ENCODE measurements at regions not wholly inside any gene's neighbourhood (a gene's known extent, or its start where the extent isn't known, plus 50 kb on each side); places are given as distances from the start of the nearest gene placed in this dataset.
A peak's percentile ranks its signal among the peaks of the same experiment; 100 is the strongest.
"Not testable (repeated sequence)": the region's sequence is repeated elsewhere in the genome, so short reads cannot be mapped to it uniquely, and the experiment has no call there.

DNA sequence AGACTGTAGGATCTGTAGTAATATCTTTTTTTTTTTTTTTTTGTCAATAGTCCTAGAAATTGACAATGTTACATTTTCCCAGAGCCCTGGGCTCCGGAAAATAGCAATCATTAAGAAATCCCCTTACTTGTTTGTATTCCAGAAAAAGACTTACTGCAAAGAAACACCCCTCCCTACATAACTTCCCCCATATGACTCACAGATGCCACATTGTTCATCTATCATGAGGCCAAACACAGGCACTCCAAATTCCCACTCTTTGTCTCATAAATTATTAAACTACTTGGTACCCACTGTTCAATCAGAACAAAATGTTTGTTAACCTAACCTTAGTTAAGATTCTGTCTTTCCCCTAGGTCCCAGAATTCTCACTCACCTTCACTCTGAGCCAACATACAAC is 53.5 kb downstream of the TEX51 start:
- DNase-seq (ENCODE audit: low spot score): no peak

DNA sequence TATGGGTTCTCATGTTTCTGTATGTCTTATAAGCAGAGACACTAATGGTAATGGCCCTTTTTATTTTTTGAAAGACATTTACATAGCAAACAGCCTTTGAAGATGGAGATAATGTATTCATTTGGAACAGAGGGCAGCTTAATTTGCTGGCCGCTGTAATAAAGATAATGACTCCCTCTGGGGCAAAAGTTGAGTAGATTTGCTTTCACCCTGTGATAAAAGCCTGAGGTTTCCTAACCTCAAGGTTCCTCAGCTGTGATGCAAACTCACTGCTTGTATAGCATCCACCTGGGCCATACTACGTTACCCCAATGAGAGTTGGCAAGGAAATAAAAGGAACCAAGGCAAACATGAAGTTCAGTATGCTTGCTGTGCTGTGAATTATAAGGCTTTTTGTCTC is 54.8 kb downstream of the TEX51 start:
- no peak for DNase-seq (ENCODE audit: low spot score)

DNA sequence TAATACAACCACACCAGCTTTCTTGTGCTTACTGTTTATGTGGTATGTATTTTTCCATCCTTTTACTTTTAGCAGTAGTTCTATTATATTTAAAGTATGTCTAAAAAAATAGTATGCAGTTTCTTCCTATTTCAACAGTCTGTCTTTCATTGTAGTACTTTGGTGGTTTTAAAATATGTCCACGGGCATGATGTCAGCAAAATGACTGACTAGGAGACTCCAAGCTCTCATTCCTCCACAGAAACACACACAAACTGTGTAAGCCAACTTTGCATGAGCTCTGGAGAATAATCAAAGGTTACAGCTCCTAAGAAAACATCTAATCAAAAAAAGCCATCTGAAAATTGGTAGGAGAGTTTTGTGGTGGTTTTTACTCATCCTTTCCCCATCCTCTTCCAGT is 56.1 kb downstream of the TEX51 start:
- no peak for DNase-seq (ENCODE audit: low spot score)

DNA sequence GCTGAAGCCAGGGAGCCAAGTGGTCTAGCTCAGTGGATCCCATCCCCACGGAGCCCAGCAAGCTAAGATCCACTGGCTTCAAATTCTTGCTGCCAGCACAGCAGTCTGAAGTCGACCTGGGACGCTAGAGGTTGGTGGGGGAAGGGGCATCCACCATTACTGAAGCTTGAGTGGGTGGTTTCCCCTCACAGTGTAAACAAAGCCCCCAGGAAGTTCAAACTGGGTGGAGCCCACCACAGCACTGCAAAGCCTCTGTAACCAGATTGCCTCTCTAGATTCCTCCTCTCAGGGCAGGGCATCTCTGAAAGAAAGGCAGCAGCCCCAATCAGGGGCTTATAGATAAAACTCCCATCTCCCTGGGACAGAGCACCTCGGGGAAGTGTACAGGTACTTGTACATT is 58.1 kb downstream of the TEX51 start:
- DNase-seq (ENCODE audit: low spot score): not testable (repeated sequence)

DNA sequence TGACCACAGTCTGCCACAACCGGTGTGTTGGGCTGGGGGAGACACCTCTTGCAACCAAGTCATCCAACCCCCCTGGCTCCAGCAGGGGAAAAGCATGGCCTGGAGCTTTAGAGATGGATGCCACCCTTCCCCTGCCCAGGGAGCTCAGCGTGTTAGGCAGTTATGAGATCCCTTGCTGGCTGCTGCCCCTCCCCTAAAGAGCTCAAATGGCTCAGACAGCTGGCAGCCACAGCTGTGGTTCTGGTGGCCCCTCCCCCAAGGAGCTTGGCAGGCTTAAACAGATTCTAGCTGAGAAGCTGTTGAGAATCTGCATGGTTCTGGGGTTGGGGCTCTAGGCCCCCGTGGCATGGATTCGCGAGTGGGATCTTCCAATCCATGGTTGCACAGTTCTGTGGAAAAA is 64.7 kb downstream of the TEX51 start:
- no peak for DNase-seq (ENCODE audit: low spot score)

DNA sequence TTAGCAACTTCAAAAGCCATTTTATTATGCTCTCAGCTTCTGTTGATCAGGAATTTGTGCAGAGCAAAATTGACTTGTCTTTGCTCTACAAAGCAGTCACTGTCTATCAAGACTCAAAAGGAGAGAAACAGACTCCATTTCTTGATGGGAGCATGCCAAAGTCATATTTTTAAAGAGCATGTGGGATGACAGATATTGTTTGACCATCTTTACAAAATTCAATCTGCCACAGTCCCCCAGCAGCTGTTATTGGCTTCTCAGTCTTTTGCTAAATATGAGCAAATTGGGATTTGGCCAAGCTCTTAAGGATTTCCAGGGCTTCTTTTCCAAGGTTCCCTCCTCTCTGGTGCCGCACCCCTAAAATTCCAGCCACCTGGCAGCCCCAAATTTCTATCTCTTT is 67.9 kb downstream of the TEX51 start:
- no peak for DNase-seq (ENCODE audit: low spot score)

DNA sequence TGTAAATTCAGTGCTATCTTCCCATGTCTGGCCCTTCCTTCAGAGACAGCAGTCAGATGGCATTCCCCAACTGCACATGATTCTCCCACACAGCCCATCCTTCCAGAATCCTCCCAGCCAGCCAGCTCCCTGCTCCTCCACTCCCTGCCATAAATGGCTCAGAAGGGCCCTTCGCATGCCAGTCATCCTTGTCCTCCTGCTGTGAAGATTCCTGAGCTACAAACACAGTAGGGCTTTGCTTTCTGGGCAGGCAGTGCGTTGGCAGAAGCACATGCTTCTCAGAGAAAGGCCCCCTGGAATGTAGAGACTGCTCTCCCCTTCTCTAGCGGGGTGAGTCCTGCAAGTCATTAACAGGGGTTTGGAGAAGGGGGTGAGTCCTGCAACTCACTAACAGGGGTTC is 71.9 kb downstream of the TEX51 start:
- DNase-seq (ENCODE audit: low spot score): peak; percentile 36

DNA sequence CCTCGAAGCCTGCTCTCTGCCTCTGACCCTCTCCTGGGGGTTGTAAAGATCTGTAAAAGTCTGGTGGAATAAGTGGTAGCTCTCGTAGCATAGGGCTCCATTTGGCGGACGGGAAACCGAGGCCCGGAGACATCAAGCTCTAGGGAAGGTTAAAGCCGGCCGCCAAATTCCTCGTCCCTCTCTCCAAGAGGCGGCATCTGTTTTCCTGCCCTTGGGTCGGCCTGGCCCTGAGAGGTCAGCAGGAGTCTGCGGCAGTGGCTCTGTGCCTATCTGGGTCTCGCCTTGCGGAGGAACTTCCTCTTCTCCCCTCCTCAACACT is 72.4 kb downstream of the TEX51 start:
- no peak for DNase-seq (ENCODE audit: low spot score)

DNA sequence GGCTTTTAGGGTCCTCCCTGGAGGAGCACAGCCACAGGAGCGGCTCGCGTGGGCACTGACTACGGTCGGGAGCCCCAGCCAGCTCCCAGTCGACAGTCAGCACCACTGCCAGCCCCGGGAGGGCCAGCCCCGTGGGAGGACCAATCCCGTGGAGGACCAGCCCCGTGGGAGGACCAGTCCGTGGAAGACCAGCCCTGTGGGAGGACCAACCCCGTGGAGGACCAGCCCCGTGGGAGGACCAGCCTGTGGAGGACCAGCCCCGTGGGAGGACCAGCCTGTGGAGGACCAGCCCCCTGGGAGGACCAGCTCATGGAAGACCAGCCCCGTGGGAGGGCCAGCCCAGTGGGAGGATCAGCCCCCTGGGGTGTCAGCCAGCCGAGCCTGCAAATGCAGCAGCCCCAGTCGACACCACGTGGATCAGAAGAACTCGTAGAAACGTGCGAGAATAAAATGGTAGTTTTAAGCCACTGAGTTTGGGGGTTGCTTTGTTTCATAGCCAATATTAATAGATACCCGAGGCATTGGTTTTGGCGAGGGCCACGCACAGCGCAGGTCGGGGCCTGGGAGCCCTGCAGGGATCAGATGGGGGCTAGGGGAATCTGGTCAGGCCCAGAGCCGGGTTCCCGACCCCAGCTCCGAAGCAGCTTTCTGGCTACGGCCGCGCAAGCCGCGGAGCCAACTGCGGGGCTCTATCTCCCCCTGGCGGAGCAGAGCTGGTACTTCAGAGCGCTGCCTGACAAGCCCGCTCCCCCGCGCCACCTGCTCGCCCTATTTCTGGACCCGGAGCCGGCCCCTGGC is 73.0 kb downstream of the TEX51 start:
- peak; percentile 91 for DNase-seq (ENCODE audit: low spot score)

DNA sequence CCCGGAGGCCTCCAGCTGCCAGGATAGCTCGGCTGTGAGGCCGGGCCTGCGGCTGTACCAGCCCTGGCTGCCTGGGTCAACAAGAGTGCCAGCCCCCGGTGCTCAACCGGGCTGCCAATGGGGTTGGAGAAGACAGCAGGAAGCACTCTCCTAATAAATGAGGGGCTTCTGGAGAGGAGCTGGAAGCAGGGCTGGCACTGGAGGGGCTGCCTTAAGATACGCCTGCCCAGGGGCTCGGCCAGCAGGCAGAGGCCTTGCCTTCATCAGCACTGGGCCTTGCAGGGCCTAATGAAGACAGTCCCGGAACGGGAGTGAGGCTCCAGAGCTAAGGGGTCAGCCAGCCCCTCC is 73.6 kb downstream of the TEX51 start:
- DNase-seq (ENCODE audit: low spot score): no peak

DNA sequence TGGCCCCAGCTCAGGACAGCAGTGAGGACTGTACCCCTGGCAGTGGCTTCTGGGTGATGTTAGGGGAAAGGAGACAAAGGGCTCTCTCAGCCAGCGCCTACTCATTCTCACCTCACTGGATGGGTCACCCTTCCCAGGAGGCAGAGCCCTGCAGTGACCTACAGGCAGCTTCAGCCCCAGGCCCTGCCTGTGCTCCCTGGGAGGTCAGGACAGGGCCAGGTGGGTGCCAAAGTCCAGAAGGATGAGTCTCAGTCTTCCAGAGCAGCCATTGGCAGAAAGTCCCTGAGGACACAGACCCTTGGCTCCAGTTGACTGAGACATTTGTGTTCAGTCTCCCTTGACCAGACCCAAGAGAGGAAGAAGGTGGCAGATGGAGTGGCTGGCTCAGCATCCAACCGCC is 75.1 kb downstream of the TEX51 start:
- no peak for DNase-seq (ENCODE audit: low spot score)

DNA sequence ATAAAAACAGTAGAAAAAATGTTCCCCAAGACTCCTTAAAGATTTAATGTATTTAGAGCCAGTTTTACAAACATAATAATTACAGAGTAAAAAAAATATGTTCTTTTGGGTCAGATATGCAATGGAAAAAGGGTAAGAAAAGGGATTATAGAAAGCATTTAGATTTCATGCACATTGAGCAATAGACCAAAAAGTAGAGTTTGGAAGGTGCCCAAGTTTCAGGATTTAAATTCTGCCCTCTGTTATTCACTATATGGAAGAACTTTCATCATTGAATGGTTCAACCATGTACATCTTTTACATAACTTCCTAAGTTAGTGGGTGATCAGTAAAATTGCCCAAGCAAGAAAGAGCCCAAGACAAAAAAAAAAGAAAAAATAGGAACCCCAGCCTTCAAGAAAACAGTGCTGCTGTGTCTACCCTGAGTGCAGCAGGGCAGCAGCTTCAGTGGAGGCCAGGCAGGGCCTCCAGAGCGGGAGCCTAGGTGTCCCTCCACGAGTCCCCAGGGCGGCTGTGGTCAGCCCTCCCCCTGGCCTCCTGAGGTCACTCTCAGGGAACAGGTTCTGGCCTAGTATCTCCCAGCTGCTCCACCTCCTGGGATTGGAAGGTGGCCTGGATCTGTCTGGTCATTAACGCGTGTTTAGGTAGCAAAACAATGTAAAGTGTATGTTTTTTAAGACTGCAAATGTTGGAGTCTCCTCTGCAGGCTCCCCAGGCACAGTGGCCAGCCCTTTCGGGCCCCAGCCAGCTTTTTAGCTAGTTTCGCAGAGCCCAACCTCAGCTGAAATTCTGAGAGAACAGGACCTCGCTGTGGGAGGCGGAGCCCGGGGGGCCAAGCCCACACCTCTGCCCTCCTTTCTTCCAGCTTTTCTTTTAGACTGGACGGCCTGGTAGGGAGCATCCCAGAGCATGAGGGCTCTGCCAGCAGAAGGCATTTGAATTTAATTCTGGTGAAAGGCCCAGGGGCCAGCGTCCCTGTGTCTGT is 77.3 kb downstream of the TEX51 start:
- DNase-seq (ENCODE audit: low spot score): peak; percentile 22

DNA sequence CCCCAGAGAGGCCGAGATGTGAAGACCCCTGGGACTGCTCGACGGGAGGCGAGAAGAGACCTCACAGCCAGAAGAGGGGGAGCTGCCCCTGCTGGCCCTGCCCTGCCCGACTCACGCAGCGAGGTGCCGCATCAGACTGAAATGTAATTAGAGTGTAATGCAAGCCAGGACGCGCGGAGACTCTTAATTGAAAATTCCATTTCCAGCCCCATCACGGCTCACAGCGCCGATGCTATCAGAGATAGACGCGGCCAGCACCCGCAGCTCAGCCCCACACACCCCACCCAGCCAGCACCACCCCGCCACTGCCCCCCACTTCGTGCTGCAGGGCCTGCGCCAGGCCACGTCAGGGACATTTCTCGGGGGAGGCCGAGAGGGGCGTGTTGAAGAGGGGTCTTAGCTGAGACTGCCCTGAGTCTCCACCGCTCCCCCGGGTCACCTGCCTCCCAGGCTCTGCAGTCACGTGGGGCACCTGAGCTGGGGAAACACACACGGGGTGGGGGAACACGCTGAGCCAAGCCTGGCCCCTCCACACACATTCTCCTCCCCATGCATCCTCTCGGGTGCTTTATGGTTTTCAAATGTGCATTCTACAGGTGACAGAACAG is 78.1 kb downstream of the TEX51 start:
- peak; percentile 25 for DNase-seq (ENCODE audit: low spot score)

DNA sequence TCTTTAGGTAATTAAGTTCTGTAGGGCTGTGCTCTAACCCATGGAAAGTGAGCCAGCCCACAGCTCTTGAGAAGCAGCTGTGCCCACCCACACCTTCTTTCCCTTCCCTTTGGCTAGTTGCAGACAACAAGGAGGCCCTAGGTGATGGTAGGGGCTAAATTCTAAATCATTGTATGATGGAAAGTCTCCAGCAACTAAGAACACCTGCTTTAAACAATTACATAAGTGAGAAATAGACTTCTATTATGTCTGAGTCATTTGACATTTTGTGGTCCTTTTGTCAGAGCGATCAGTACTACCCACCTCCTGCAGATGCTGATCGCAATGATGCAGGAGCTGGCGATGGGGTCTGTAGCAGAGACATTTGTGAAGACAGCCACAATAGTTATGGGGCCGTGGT is 79.6 kb downstream of the TEX51 start:
- DNase-seq (ENCODE audit: low spot score): no peak

DNA sequence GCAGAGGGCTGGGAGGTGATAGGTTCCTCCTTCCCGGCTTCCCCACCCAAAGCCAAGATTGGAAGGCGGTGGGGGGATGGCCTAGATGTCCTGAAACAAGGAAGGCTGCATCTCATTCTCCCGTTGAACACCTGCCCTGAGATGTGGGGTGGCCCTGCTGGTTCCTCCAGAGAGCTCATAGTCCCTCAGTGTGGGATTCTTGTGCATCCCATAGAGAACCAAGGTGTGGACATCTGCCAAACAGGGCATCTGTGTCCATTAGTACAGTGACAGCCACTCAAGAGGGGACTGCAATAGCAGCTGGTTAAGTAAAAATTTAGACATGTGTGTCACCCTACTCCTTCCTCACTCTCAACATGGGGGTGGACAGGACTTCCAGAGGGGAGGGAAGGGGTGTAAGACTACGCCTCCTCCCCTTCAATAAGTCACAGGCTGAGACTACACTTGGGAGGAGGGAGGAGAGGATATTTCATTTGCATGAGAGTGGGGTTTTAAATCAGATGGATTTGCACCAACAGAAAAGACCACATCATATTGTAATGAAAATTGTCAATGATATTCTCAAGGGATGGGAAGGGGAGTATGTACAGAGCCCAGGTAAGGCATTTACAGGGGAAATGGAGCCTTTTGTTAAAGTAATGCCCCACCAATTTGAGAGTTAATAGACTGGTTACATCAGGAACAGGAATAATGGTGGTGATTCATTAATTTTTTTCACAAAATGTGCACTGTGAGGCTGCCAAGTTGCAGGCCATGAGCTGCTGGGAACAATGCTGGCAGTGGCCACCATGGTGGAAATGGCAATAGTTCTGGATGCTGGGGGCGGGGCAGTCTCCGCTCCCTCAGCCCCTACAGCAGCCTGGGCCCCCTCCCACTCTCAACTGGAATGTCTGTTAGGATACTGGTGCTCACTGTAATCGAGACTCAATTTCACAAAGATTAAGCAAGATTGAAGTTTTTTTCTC is 80.6 kb downstream of the TEX51 start:
- no peak for DNase-seq (ENCODE audit: low spot score)

DNA sequence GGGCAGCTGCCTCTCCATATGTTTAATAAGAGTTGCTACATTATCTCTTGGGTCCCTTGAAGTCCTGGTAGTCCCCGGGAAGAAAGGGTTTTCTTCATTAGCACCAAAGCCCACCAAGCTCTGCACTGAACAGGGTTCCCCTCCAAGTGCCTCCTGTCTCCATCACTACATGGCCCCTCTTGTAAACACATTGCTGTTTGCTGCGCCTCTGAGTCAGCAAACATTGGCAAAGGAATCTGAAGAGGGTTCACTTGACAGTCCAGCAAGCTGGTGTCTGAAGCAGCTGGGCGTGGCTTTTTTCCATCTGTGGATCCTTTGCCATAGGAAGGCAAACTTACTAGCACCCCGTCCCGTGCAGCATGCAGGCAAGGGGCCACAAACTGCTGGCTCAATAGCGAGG is 82.8 kb downstream of the TEX51 start:
- no peak for DNase-seq (ENCODE audit: low spot score)

DNA sequence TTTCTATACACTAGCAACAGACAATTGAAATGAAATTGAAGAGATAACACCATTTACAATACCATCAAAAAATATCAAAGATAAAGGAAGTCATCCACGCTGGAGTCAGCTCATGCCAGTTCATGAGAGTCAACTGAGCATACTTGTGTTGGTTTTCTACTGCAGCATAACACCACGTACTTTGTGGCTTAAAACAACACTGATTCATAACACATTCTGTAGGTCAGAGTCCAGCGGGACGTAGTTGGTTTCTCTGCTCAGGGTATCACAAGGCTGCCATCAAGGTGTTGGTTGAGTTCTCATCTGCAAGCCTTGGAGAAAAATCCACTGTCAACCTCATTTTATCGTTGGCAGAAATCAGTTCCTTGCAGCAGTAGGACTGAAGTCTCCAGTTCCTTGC is 84.2 kb downstream of the TEX51 start:
- no peak for DNase-seq (ENCODE audit: low spot score)

DNA sequence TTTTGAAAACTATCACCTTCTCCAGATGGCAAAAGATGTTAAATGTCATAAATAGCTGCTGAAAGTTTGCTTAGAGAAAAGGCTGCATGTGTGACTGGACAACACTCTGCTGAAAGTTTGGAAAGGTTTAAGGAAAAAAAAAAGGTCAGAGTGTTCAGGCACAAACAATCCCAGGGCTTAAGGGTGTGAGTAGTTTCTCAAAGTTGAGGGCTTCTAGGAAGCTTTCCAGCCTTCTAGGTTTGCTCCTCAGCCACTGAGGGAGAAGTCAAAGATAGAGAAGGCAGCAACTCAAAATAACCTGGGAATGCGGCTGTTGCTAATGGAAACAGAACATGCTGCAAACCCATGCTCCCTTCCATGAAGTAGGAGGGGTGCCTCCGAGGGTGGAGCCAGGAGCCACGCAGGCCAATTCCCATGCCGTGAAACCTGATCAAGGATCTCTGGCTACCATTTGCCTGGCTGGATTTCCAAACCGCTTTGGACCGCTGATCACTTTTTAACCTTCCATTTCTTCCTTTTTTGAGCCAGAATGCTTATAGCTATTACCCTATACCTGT is 88.0 kb downstream of the TEX51 start:
- no peak for DNase-seq (ENCODE audit: low spot score)

DNA sequence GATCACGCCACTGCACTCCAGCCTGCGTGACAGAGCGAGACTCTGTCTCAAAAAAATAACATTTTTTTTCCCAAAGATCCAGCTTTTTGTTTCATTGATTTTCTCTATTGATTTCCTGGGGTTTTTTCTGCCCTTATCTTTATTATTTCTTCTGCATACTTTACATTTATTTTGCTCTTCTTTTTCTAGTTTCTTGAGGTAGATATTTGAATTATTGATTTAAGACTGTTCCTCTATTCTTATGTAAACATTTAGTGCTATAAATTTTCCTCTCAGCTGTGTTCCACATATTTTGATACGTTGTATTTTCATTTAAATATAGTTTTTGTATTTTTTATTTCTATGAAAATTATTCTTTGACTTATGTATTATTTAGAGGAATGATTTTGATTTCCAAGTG is 89.8 kb downstream of the TEX51 start:
- no peak for DNase-seq (ENCODE audit: low spot score)

DNA sequence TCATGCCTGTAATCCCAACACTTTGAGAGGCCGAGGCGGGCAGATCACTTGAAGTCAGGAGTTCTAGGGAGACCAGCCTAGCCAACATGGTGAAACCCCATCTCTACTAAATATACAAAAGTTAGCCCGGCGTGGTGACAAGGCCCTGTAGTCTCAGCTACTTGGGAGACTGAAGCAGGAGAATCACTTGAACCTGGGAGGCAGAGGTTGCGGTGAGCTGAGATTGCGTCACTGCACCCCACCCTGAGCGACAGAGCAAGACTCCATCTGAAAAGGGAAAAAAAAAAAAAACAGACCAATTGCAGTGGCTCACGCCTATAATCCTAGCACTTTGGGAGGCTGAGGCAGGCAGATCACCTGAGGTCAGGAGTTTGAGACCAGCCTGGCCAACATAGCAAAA is 90.4 kb downstream of the TEX51 start:
- not testable (repeated sequence) for DNase-seq (ENCODE audit: low spot score)

DNA sequence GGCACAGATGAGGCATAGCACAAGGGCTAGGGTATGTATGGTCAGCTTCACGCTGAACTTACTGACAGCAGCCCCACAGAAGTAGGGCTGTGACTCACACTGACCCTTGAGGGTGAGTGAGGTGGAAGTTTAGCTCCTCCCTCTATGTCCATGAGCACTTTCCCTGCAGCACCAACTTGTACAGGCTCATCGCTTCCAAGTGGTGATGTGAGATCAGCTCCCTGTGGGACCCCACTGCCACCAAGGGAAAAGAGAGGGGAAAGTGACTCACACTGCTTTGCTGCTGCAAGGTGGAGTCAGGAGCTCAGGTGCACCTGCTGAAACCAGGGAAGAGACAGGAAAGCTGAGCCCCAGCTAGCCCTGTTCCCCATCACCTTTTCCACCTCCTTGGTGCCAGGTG is 91.5 kb downstream of the TEX51 start:
- no peak for DNase-seq (ENCODE audit: low spot score)

Measured in iPS-NIHi11 (cell line).